Esophagus squamous epithelium (tissue), 5 donors: ENCODE measurements at regions not wholly inside any gene's neighbourhood (a gene's known extent, or its start where the extent isn't known, plus 50 kb on each side); places are given as distances from the start of the nearest gene placed in this dataset.

Source experiments
- DNase-seq: peaks from one replicate; lab custom pipeline; 2025; lab: John Stamatoyannopoulos, UW
- H3K27ac ChIP-seq, 4 donors: fragments of 200-600 bp; sonication (generic); one replicate each; pipeline ENCODE4 v1.5.1; 2016 to 2019; ENCODE audit warnings: mild to moderate bottlenecking in 1 of 4
- H3K27me3 ChIP-seq, 4 donors: fragments of 200-600 bp; sonication (generic); 1 replicate in 3 of 4; 2 replicates in 1 of 4; pipeline versions ENCODE4 v1.5.1 to v1.6.0; 2017 to 2021; ENCODE audit warnings: antibody characterized with exemption in 1 of 4
- H3K36me3 ChIP-seq, 3 donors: fragments of 200-600 bp; sonication (generic); one replicate each; pipeline ENCODE4 v1.5.1; 2016 to 2019
- H3K4me1 ChIP-seq, 3 donors: fragments of 200-600 bp; sonication (generic); one replicate each; pipeline ENCODE4 v1.5.1; 2017 to 2019
- H3K4me3 ChIP-seq, 4 donors: fragments of 200-600 bp; sonication (generic); 1 replicate in 3 of 4; 2 replicates in 1 of 4; pipeline ENCODE4 v1.5.1; 2016 to 2019; ENCODE audit warnings: mild to moderate bottlenecking in 2 of 4, moderate library complexity in 1 of 4
- H3K9me3 ChIP-seq, 3 donors: fragments of 200-600 bp; sonication (generic); one replicate each; pipeline ENCODE4 v1.5.1; 2016 to 2019
- CTCF ChIP-seq, 6 experiments: fragments of 450-650 bp in 4 of 6; fragments of 200-600 bp in 2 of 6; sonication (generic) in 2 of 6; IDR thresholded peaks; one replicate each; pipeline ENCODE4 v1.5.1; 2016 to 2019; ENCODE audit warnings: antibody characterized with exemption in 6 of 6, mild to moderate bottlenecking in 4 of 6, moderate library complexity in 4 of 6
- POLR2A ChIP-seq, 4 donors: fragments of 450-650 bp; IDR thresholded peaks; one replicate each; pipeline ENCODE4 v1.6.1; 2017; ENCODE audit warnings: antibody characterized with exemption in 4 of 4, mild to moderate bottlenecking in 4 of 4, moderate library complexity in 3 of 4
- WGBS, 2 donors: methylation state at CpG; one replicate each; pipeline ENCODE4 v1.1.5; 2018; 5-methylcytosine and 5-hydroxymethylcytosine counted together
- intact Hi-C: fragments of 100-400 bp; cut with DNase I; formaldehyde crosslinking; loops from one replicate; pipeline ENCODE4 v1.15.0; 2022
- donor health status: DM: yes; HTN: yes; CAD: no.

GRCh38 chr5:105917189-105917588 lies 1753.5 kb downstream of the EFNA5 start:
- Histone ChIP-seq H3K27ac (no peak overlapping the region), H3K27me3 (no peaks in the 10 kb centered on the region), H3K36me3 (no peaks in the 10 kb centered on the region), H3K9me3 (no peaks in the 10 kb centered on the region), H3K4me1 (no peaks in the 10 kb centered on the region), H3K4me3 (no peak overlapping the region)
- intact Hi-C loops = no loop called here
- no peak for DNase-seq
- 6 to 11% methylated on average over 1 of the region's 1 CpG for WGBS, 2 donors
- no peak for TF ChIP-seq CTCF (IDR thresholded peaks at IDR 0.05)
- no peak for TF ChIP-seq POLR2A (IDR thresholded peaks at IDR 0.05)

GRCh38 chr5:105907016-105907415 lies 1763.7 kb downstream of the EFNA5 start:
- intact Hi-C loops = no loop called here
- DNase-seq = no peak
- Histone ChIP-seq H3K27me3 (no peaks in the 10 kb centered on the region), H3K27ac (no peak overlapping the region), H3K36me3 (no peaks in the 10 kb centered on the region), H3K9me3 (no peaks in the 10 kb centered on the region), H3K4me3 (no peak overlapping the region), H3K4me1 (no peaks in the 10 kb centered on the region)
- TF ChIP-seq CTCF (IDR thresholded peaks at IDR 0.05) = no peak
- TF ChIP-seq POLR2A (IDR thresholded peaks at IDR 0.05) = no peak
- 49 to 50% methylated on average over 2 of the region's 2 CpGs for WGBS, 2 donors

GRCh38 chr5:105905392-105905791 lies 1765.3 kb downstream of the EFNA5 start:
- no peaks in the 10 kb centered on the region for H3K9me3 ChIP-seq
- H3K4me3 ChIP-seq = no peak overlapping the region
- TF ChIP-seq POLR2A (IDR thresholded peaks at IDR 0.05) (no peak), CTCF (IDR thresholded peaks at IDR 0.05) (no peak)
- H3K36me3 ChIP-seq = no peaks in the 10 kb centered on the region
- H3K27ac ChIP-seq = no peak overlapping the region
- no peaks in the 10 kb centered on the region for H3K4me1 ChIP-seq
- no peaks in the 10 kb centered on the region for H3K27me3 ChIP-seq
- intact Hi-C loops = no loop called here
- 58 to 69% methylated on average over 3 of the region's 3 CpGs for WGBS, 2 donors
- no peak for DNase-seq

GRCh38 chr5:105903069-105903468 lies 1767.7 kb downstream of the EFNA5 start:
- Histone ChIP-seq H3K4me3 (no peak overlapping the region), H3K4me1 (no peaks in the 10 kb centered on the region), H3K36me3 (no peaks in the 10 kb centered on the region), H3K27me3 (no peaks in the 10 kb centered on the region), H3K27ac (no peak overlapping the region), H3K9me3 (no peaks in the 10 kb centered on the region)
- TF ChIP-seq CTCF (IDR thresholded peaks at IDR 0.05) = no peak
- no peak for TF ChIP-seq POLR2A (IDR thresholded peaks at IDR 0.05)
- DNase-seq = no peak
- intact Hi-C loops = no loop called here
- 60 to 63% methylated on average over 4 of the region's 4 CpGs for WGBS, 2 donors

- no peaks in the 10 kb centered on the region for H3K36me3 ChIP-seq
- no peak overlapping the region for H3K27ac ChIP-seq
- no peak overlapping the region for H3K4me3 ChIP-seq
- H3K9me3 ChIP-seq = no peaks in the 10 kb centered on the region
- 61 to 65% methylated on average over 3 of the region's 3 CpGs for whole genome bisulfite sequencing, 2 donors
- TF ChIP-seq CTCF (IDR thresholded peaks at IDR 0.05) (no peak), POLR2A (IDR thresholded peaks at IDR 0.05) (no peak)
- intact Hi-C loops = no loop called here
- no peaks in the 10 kb centered on the region for H3K4me1 ChIP-seq
- no peak for DNase-seq
- H3K27me3 ChIP-seq = no peaks in the 10 kb centered on the region
Observed at GRCh38 chr5:105899726-105900125, 1771.0 kb downstream of the EFNA5 start.
